ENCODE measurements at regions not wholly inside any gene's neighbourhood (a gene's known extent, or its start where the extent isn't known, plus 50 kb on each side); places are given as distances from the start of the nearest gene placed in this dataset.

GRCh38 chr12:93944911-93945310 lies 203.5 kb upstream of the PLXNC1 start:
- DNase-seq: no peak
- ATAC-seq: no peak
- intact Hi-C loops (cut with DNase I, micrococcal nuclease): no loop called here

GRCh38 chr12:93946542-93947150 lies 201.7 kb upstream of the PLXNC1 start:
- ATAC-seq (no peak), DNase-seq (no peak)
- intact Hi-C loops (cut with DNase I, micrococcal nuclease): no loop called here

- intact Hi-C loops (cut with DNase I, micrococcal nuclease): no loop called here
- no peak for DNase-seq
- no peak for ATAC-seq
Observed at GRCh38 chr12:93947486-93947885, 200.9 kb upstream of the PLXNC1 start.

DNA sequence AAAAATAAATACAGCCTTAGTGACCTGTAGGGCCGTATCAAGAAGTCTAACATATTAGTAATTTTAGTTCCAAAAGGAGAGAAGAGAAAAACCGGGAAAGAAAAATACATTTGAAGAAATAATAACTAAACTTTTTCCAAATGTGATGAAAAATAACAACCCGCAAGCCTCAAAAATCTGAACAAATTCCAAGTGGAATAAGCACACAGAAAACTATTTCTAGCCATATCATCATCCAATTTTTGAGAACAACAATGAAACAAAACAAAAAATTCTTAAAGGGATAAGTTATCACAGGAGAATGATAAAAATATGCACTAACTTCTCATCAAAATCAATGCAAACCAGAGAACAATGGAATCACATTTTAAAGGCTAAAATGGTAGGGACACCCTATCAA lies 198.1 kb upstream of the PLXNC1 start:
- intact Hi-C loops (cut with DNase I, micrococcal nuclease): no loop called here
- ATAC-seq: no peak
- DNase-seq: no peak

GRCh38 chr12:93954166-93955112 lies 193.9 kb upstream of the PLXNC1 start:
- no peak for ATAC-seq

DNA sequence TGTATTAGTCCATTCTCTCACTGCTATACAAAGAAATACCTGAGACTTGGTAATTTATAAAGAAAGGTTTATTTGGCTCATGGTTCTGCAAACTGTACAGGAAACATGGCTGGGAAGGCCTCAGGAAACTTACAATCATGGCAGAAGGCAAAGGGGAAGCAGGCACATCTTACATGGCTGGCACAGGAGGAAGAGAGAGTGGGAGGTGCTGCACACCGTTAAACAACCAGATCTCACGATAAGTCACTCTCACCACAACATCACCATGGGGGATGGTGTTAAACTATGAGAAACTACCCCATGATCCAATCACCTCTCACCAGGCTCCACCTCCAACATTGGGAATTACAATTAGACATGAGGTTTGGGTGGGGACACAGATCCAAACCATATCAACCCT lies 191.8 kb upstream of the PLXNC1 start:
- ATAC-seq: no peak
- intact Hi-C loops (cut with DNase I, micrococcal nuclease): no loop called here
- no peak for DNase-seq

More at GRCh38 chr12:93954166-93955112, 193.9 kb upstream of the PLXNC1 start:
- intact Hi-C loops (cut with DNase I, micrococcal nuclease): no loop called here
- no peak for DNase-seq

- intact Hi-C loops (cut with DNase I, micrococcal nuclease): no loop called here
- ATAC-seq (no peak), DNase-seq (no peak)
Observed at GRCh38 chr12:93957168-93957567, 191.2 kb upstream of the PLXNC1 start.

- ATAC-seq (no peak), DNase-seq (no peak)
- intact Hi-C loops (cut with DNase I, micrococcal nuclease): no loop called here
Observed at GRCh38 chr12:93957870-93958269, 190.5 kb upstream of the PLXNC1 start.

DNA sequence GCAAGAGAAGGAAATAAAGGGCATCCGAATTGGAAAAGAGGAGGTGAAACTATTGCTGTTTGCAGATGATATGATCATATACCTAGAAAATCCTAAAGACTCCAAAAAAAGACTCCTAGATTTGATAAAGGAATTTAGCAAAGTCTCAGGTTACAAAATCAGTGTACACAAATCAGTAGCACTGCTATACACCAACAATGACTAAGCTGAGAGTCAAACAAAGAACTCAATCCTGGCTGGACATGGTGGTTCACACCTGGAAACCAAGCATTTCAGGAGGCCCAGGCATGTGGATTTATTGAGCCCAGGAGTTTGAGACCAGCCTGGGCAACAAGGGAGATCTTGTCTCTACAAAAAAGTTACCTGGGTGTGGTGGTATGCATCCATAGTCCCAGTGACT lies 188.7 kb upstream of the PLXNC1 start:
- no peak for DNase-seq
- intact Hi-C loops (cut with DNase I, micrococcal nuclease): no loop called here
- ATAC-seq: no peak

DNA sequence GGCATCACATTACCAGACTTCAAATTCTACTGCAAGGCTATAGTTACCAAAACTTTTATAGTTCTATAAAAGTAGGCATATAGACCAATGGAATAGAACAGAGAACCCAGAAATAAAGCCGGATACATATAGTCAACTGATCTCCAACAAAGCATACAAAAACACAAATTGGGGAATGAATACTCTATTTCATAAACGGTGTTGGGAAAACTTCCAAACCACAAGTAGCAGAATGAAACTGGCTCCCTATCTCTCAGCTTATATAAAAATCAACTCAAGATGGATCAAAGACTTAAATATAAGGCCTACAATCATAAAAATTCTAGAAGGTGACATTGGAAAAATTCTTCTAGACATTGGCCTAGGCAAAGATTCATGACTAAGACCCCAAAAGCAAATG lies 187.9 kb upstream of the PLXNC1 start:
- intact Hi-C loops (cut with DNase I, micrococcal nuclease): no loop called here
- no peak for DNase-seq
- no peak for ATAC-seq

GRCh38 chr12:93962336-93962735 lies 186.0 kb upstream of the PLXNC1 start:
- ATAC-seq (no peak), DNase-seq (no peak)
- intact Hi-C loops (cut with DNase I, micrococcal nuclease): no loop called here

GRCh38 chr12:93964936-93965335 lies 183.4 kb upstream of the PLXNC1 start:
- ATAC-seq (no peak), DNase-seq (no peak)
- intact Hi-C loops (cut with DNase I, micrococcal nuclease): no loop called here

- intact Hi-C loops (cut with DNase I, micrococcal nuclease): no loop called here
- DNase-seq (no peak), ATAC-seq (no peak)
Observed at GRCh38 chr12:93966516-93967133, 181.8 kb upstream of the PLXNC1 start.

- DNase-seq (no peak), ATAC-seq (no peak)
- intact Hi-C loops (cut with DNase I, micrococcal nuclease): no loop called here
Observed at GRCh38 chr12:93967454-93967853, 180.9 kb upstream of the PLXNC1 start.

DNA sequence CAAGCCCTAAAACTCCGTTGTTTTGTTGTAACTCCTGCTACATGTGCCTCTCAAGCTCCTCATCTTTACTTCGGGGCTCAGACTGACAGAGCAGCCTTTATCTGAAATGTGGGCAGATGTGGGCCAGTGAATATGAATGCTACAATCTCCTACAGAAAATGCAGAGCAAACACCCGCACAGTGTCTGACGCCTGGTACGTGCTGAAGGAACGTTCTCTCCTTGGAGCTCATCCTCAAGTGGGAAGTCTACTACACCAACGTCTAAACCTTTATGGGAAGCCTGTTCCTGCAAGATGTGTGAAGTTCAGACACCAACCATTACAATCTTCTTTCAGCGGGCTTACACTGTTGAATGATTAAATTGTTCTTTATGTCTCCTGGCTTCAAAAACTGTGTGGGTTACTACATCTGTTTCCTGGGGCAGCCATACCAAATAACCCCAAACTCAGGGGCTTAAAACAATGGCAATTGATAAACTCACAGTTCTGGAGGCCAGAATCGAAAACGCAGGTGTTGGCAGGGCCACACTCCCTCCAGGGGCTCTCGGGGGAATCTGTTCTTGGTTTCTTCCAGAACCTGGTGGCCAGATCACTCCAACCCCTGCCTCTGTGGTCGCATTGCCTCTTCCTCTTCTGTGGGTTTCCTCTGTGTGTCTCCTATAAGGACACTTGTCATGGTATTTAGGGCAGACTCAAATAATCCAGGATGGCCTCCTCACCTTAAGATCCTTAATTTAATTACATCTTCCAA lies 179.7 kb upstream of the PLXNC1 start:
- ATAC-seq (no peak), DNase-seq (no peak)
- intact Hi-C loops (cut with DNase I, micrococcal nuclease): no loop called here

DNA sequence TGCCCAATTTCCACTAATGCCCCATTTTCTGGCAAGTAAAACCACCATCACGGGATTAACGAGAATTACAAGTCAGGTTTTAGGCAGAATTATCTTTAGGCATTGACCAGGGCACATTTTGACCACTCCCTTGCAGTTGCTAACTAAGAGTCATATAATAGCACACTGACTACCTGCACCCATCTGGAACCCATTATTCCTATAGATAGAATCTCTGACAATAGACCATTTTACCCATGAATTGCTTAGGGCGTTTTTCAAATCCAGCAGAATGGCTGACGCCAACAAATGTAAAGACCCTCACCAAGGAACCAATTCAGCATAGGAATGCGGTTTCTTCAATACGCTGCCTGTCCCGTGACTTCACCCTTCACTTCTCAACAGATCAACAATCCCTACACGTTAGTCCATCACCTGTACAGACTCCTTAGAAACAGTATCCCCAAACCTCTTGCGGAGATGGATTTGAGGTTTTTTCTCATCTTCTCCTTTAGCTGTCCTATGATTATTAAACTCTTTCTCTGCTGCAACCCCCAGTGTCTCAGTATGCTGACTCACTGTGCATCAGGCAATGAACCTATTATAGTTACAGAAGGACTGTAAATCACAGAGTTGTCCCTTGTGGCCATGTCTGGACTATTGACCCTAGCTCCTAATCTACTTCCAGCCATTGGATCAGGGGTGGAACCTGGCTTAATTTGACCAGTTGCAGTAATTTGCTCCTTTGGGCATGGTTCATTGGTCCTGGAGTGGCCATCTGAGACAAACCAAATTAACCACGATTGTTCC lies 177.3 kb upstream of the PLXNC1 start:
- intact Hi-C loops (cut with DNase I, micrococcal nuclease): loop anchor here in 1 of 2 donors (10.0 kb wide), 1 partner anchor 196 kb away; no protein-coding TSS in a partner anchor
- no peak for ATAC-seq
- no peak for DNase-seq

GRCh38 chr12:93972411-93973208 lies 175.8 kb upstream of the PLXNC1 start:
- DNase-seq (no peak), ATAC-seq (no peak)
- intact Hi-C loops (cut with DNase I, micrococcal nuclease): loop anchor here in 1 of 2 donors (10.0 kb wide), 1 partner anchor 198 kb away; no protein-coding TSS in a partner anchor

DNA sequence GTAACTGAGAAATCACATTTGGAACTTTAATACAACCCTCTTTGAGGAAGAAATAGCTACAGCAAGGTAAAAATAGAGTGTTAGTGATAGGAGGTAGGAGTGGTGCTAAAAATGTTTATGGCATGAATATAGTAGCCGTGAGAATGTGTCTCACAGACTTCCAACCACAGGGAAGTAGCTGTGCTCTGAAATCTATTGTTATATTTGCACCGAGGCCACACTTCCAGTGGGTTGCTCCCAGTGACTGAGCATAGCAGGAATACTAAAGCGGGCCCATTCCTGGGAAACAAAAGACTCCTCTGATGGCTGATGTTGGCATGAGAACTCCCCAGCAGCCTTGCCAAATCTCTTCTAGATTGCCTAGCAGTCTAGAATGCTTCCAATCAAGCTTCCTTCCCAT lies 174.1 kb upstream of the PLXNC1 start:
- ATAC-seq: no peak
- intact Hi-C loops (cut with DNase I, micrococcal nuclease): loop anchor here in 1 of 2 donors (10.0 kb wide), 1 partner anchor 199 kb away; no protein-coding TSS in a partner anchor
- DNase-seq: no peak
